Stomach (tissue), 4 donors: ENCODE measurements at regions not wholly inside any gene's neighbourhood (a gene's known extent, or its start where the extent isn't known, plus 50 kb on each side); places are given as distances from the start of the nearest gene placed in this dataset.

Experiments used
- EP300 ChIP-seq: sonication (generic); formaldehyde crosslinking; IDR thresholded peaks from one replicate; pipeline ENCODE4 v1.6.1; 2017; ENCODE audit warnings: antibody characterized with exemption
- POLR2A ChIP-seq, 4 donors: fragments of 450-650 bp; IDR thresholded peaks; one replicate each; pipeline ENCODE4 v1.6.1; 2016; ENCODE audit warnings: antibody characterized with exemption in 4 of 4, control low read depth in 2 of 4, mild to moderate bottlenecking in 1 of 4, moderate library complexity in 1 of 4
- POLR2AphosphoS5 ChIP-seq, 3 donors: sonication (generic); formaldehyde crosslinking; IDR thresholded peaks; one replicate each; pipeline ENCODE4 v1.6.1; 2016; ENCODE audit warnings: antibody characterized with exemption in 3 of 3
- TF ChIP-seq, protein P1 (sequence below), 7 experiments: fragments of 450-650 bp in 4 of 7; fragments of 200-600 bp in 3 of 7; sonication (generic) in 3 of 7; IDR thresholded peaks; one replicate each; pipeline ENCODE4 v1.5.1; 2016 to 2019; ENCODE audit warnings: antibody characterized with exemption in 7 of 7, control low read depth in 2 of 7, mild to moderate bottlenecking in 1 of 7

GRCh38 chr6:120468486-120468885 is 865.8 kb downstream of the TBC1D32 start:
- TF ChIP-seq, protein P1, sequence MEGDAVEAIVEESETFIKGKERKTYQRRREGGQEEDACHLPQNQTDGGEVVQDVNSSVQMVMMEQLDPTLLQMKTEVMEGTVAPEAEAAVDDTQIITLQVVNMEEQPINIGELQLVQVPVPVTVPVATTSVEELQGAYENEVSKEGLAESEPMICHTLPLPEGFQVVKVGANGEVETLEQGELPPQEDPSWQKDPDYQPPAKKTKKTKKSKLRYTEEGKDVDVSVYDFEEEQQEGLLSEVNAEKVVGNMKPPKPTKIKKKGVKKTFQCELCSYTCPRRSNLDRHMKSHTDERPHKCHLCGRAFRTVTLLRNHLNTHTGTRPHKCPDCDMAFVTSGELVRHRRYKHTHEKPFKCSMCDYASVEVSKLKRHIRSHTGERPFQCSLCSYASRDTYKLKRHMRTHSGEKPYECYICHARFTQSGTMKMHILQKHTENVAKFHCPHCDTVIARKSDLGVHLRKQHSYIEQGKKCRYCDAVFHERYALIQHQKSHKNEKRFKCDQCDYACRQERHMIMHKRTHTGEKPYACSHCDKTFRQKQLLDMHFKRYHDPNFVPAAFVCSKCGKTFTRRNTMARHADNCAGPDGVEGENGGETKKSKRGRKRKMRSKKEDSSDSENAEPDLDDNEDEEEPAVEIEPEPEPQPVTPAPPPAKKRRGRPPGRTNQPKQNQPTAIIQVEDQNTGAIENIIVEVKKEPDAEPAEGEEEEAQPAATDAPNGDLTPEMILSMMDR (IDR thresholded peaks at IDR 0.05), result no peak
- TF ChIP-seq POLR2AphosphoS5 (IDR thresholded peaks at IDR 0.05) (no peak), EP300 (no peak), POLR2A (IDR thresholded peaks at IDR 0.05) (no peak)
